HG02610 (cell line): ENCODE measurements at regions not wholly inside any gene's neighbourhood (a gene's known extent, or its start where the extent isn't known, plus 50 kb on each side); places are given as distances from the start of the nearest gene placed in this dataset.
"Not testable (repeated sequence)": the region's sequence is repeated elsewhere in the genome, so short reads cannot be mapped to it uniquely, and the experiment has no call there.

Experiments used
- ATAC-seq: cut with Tn5 transposase; IDR thresholded peaks from one replicate; pipeline ENCODE4 v1.9.1; 2021; ENCODE audit warnings: mild to moderate bottlenecking, moderate library complexity; ENCODE audit not compliant: unreplicated experiment

- no peak for ATAC-seq
These were observed 74.6 kb downstream of the FEM1C start for GRCh38 chr5:115469904-115470516.

DNA sequence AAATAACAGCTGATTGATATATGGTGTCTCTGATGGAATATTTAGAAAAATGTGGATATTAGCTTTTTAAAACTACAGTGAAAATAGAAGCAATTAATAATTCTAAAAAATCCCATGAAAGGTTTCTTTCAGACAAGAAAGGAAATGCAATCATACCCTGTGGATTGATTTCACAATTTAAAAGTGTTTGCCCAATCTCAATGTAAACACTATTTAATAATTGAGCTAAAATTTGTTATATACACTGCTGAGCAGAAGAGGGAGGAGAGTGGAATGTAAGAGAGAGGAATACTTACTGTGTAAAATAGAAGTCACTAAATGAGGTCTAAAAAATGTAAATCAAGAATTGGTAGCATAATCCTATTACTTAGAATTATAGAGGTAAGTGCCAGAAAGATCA is 76.9 kb downstream of the FEM1C start:
- ATAC-seq = no peak

GRCh38 chr5:115465431-115465830 is 79.1 kb downstream of the FEM1C start:
- no peak for ATAC-seq

DNA sequence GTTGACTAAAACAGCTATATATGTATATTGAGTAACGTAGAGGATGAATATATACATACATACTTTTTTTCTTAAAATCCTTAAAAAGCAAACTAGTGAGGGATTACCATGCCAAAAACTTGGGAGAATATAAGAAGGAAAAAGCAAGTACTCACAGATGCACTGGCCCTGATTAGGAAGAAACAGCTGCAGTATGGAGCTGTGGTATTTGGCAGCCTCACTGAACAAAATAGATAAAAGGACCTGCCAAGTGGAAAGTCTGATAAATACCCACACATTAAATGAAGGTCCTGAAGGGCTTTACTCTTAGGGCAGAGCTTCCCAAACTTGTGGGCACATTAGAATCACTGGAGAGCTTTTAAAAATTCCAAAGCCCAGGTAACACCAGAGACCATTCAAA is 80.6 kb downstream of the FEM1C start:
- no peak for ATAC-seq

- peak; percentile 69 for ATAC-seq
These were observed 82.9 kb downstream of the FEM1C start for GRCh38 chr5:115461506-115462290.

DNA sequence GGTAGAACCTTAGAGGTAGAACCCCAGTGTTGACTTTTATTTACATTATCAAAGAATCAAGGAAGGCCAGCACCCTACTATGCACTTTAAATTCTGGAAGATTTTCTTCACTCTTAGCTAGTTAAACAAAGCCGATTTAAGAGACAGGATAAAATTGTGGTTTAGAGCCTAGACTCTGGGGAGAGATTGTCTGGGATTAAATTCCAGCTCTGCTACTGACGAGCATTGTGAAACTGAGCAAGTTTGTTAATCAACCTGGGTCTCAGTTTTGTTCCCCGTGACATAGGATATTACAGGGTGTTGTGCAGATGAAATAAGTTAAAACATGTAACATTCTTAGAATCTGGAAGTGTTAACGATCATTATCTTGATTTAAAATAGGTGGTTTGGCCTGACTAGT is 83.5 kb downstream of the FEM1C start:
- no peak for ATAC-seq

DNA sequence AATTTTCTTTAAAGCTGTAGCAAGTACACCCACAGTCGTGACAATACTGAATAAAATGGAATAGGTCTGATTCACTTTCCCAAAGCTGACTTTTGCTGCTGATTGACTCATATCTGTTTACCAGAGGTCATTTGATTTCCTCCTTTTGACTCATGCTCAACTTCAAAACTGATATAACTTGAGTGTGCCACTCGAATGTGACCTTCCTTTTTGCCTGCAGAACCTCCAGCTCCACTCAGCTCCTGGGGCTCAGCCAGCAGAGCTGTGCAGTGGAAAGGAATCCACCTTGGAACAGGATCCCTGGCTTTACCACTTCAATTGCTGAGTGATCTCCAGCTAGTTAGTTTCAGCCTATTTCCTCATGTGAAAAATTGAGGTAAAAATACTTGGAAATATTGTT is 84.1 kb downstream of the FEM1C start:
- peak; percentile 75 for ATAC-seq

- no peak for ATAC-seq
These were observed 84.7 kb downstream of the FEM1C start for GRCh38 chr5:115459855-115460341.

- no peak for ATAC-seq
These were observed 86.2 kb downstream of the FEM1C start for GRCh38 chr5:115458416-115458815.

DNA sequence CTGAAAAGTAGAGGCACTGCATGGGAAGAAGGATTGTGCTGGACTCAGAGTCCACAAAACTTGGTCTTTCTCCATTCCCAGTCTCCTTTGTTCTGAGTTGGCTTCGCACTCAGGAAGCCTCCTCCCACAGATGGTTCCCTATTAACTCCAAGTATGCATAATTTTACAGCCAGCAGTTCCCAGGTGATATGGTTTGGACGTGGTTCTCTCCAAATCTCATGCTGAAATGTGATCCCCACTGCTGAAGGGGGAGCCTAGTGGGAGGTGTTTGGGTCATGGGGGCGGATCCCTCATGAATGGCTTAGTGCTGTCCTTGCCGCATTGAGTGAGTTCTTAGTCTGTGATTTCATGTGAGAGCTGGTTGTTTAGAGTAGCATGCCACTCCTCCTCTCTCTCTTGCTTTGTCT is 86.6 kb downstream of the FEM1C start:
- ATAC-seq = no peak

- no peak for ATAC-seq
These were observed 87.0 kb downstream of the FEM1C start for GRCh38 chr5:115457571-115457970.

- ATAC-seq = no peak
These were observed 88.0 kb downstream of the FEM1C start for GRCh38 chr5:115456539-115457040.

DNA sequence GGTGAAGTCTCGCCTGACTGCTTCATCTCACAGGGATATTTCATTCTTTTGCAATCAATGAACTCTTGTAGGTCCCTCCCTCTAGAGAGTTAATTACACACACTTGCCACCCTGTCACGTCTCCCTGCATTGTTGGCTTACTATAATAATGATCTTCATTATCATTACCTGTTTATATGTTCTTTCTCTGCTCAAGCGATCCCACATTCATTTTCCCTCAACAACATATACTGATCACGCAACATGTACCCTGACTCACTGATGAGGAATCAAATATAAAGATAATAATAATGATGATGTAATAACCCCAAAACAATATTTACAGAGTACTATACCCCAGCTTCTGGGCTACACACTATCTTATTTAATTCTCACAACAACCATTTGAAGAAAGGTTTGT is 88.5 kb downstream of the FEM1C start:
- ATAC-seq = no peak

DNA sequence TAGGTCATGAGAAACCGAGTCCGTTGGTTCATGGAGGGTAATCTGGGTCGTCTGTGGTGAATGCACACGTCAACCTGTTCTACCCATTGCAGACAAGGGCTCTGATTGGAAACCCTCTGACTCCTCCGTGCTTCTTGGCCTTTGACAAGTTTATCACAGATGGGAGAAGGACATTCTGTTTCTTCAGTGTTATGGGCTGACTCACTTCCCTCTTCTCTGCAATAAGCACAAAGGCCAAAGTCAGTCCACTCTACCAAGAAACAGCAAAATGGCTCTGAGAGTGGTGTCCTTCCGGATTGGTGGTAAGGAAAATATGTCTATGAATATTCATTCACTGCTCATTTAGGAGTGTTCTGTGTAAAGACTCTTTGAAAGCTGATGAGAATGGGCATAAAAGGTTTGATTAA is 89.3 kb downstream of the FEM1C start:
- no peak for ATAC-seq

GRCh38 chr5:115453391-115454095 is 91.0 kb downstream of the FEM1C start:
- no peak for ATAC-seq

- ATAC-seq = no peak
These were observed 91.9 kb downstream of the FEM1C start for GRCh38 chr5:115452536-115453235.

- ATAC-seq = no peak
These were observed 92.5 kb downstream of the FEM1C start for GRCh38 chr5:115452083-115452482.

DNA sequence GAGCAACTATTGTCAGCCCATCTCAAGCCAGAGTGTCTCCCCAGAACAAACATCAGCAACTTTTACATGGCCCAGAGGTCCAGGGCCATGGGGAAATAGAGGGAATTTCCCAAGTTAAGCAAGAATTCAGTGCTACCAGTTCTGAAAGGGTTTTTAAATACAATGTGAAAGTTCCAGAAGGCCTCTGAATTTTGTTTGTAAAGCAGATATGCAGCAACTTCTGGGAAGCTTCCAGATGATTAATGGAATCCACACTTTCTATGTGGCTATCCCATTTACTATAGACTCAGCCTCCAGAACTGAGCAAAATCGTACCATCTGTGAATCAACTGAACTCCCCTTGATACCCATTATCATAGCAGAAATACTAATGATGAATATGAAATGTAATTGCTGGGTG is 93.8 kb downstream of the FEM1C start:
- peak; percentile 84 for ATAC-seq

GRCh38 chr5:115448630-115449029 is 95.9 kb downstream of the FEM1C start:
- not testable (repeated sequence) for ATAC-seq

DNA sequence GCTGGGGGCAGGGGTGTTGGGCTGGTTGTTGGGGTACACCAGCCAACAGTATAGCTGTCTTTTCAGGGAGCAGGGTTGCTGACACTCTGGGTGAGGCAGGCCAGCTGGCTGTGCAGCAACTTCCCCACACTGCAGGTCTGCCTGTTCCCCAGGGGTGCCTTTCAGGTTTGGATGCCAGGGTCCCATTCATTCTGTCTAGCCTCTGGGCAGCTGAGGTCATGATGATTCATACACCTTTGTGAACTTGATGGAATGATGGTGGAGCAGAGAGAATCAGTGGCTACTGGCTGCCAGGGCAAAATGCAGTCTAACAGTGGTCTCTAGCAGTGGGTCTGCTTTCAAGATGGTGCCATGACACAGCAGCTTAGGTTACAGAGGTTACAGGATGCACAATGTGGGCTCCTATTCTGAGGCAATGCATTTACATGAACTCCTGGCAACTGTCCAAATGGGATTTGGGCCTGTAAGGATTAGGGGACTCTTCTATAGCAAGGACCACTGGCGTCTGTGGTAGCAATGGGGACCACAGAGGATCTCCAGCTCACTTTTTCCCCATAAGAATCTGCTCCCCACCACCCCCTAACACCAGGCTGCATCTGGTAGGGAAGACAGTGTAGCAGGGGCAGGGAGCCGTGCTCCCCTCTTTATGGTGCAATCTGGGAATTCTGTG is 103.7 kb downstream of the FEM1C start:
- ATAC-seq = no peak
